Tibial nerve (tissue), 4 donors: ENCODE measurements at regions not wholly inside any gene's neighbourhood (a gene's known extent, or its start where the extent isn't known, plus 50 kb on each side); places are given as distances from the start of the nearest gene placed in this dataset.

Source experiments
- EP300 ChIP-seq, 2 donors: sonication (generic); formaldehyde crosslinking; IDR thresholded peaks; one replicate each; pipeline ENCODE4 v1.6.1; 2017; ENCODE audit warnings: antibody characterized with exemption in 2 of 2, mild to moderate bottlenecking in 1 of 2
- POLR2A ChIP-seq, 2 donors: fragments of 450-650 bp; IDR thresholded peaks; one replicate each; pipeline ENCODE4 v1.6.1; 2017; ENCODE audit warnings: antibody characterized with exemption in 2 of 2, mild to moderate bottlenecking in 2 of 2, moderate library complexity in 2 of 2
- TF ChIP-seq, protein P1 (sequence below), 5 experiments: fragments of 200-600 bp in 3 of 5; fragments of 450-650 bp in 2 of 5; sonication (generic) in 3 of 5; IDR thresholded peaks; one replicate each; pipeline ENCODE4 v1.5.1; 2016 to 2019; ENCODE audit warnings: antibody characterized with exemption in 5 of 5, mild to moderate bottlenecking in 3 of 5, moderate library complexity in 2 of 5

DNA sequence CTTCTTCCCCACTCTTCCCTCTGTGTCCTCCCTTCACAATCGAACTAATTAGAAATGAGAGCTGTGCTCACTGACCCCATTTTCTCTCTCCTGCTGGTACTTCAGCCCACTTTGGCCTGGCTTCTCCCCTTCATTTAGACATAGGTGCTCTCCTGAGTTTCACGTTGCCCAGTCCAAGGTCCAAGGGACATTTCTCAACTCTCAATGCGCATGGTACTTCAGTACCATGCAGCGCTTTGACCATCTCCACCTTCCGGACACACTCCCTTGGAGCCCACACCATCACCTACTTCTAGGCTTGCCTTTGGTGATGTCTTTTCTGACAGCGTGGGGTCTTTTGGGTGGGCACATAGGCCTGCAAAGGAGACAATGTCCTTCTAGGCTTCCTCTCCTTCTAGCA lies 99.7 kb downstream of the ABHD5 start:
- no peak for TF ChIP-seq POLR2A (IDR thresholded peaks at IDR 0.05)
- TF ChIP-seq, protein P1, sequence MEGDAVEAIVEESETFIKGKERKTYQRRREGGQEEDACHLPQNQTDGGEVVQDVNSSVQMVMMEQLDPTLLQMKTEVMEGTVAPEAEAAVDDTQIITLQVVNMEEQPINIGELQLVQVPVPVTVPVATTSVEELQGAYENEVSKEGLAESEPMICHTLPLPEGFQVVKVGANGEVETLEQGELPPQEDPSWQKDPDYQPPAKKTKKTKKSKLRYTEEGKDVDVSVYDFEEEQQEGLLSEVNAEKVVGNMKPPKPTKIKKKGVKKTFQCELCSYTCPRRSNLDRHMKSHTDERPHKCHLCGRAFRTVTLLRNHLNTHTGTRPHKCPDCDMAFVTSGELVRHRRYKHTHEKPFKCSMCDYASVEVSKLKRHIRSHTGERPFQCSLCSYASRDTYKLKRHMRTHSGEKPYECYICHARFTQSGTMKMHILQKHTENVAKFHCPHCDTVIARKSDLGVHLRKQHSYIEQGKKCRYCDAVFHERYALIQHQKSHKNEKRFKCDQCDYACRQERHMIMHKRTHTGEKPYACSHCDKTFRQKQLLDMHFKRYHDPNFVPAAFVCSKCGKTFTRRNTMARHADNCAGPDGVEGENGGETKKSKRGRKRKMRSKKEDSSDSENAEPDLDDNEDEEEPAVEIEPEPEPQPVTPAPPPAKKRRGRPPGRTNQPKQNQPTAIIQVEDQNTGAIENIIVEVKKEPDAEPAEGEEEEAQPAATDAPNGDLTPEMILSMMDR (IDR thresholded peaks at IDR 0.05), result no peak
- TF ChIP-seq EP300 (IDR thresholded peaks at IDR 0.05), result no peak
